ENCODE measurements at regions not wholly inside any gene's neighbourhood (a gene's known extent, or its start where the extent isn't known, plus 50 kb on each side); places are given as distances from the start of the nearest gene placed in this dataset.

GRCh38 chr3:132857317-132857716 is 135.1 kb upstream of the NPHP3 start:
- H3K27ac ChIP-seq, result no peak overlapping the region
- WGBS, 2 donors, result 60 to 75% methylated on average over 1 of the region's 1 CpG
- no peak overlapping the region for H3K4me3 ChIP-seq
- no peaks in the 10 kb centered on the region for H3K4me1 ChIP-seq
- no peak for TF ChIP-seq POLR2AphosphoS5 (IDR thresholded peaks at IDR 0.05)
- no peak for TF ChIP-seq EP300 (IDR thresholded peaks at IDR 0.05)
- TF ChIP-seq CTCF (IDR thresholded peaks at IDR 0.05), result no peak
- no peak for DNase-seq
- H3K9me3 ChIP-seq, result no peaks in the 10 kb centered on the region
- H3K36me3 ChIP-seq, result no peaks in the 10 kb centered on the region
- no peak for ATAC-seq (ENCODE audit: low FRiP score in 2 of 2)
- no peaks in the 10 kb centered on the region for H3K27me3 ChIP-seq

GRCh38 chr3:132854856-132855535 is 132.8 kb upstream of the NPHP3 start:
- H3K4me3 ChIP-seq, result no peak overlapping the region
- ATAC-seq (ENCODE audit: low FRiP score in 2 of 2) (no peak), DNase-seq (no peak)
- no peak for TF ChIP-seq EP300 (IDR thresholded peaks at IDR 0.05)
- no peak for TF ChIP-seq POLR2AphosphoS5 (IDR thresholded peaks at IDR 0.05)
- no peak for TF ChIP-seq POLR2A (IDR thresholded peaks at IDR 0.05)
- TF ChIP-seq CTCF (IDR thresholded peaks at IDR 0.05), result no peak
- WGBS, 2 donors, result 92 to 94% methylated on average over 6 of the region's 6 CpGs
- no peaks in the 10 kb centered on the region for H3K27me3 ChIP-seq
- no peaks in the 10 kb centered on the region for H3K9me3 ChIP-seq
- H3K36me3 ChIP-seq, result no peaks in the 10 kb centered on the region
- H3K27ac ChIP-seq, result no peak overlapping the region
- H3K4me1 ChIP-seq, result no peaks in the 10 kb centered on the region

GRCh38 chr3:132847849-132848625 is 125.8 kb upstream of the NPHP3 start:
- no peaks in the 10 kb centered on the region for H3K27me3 ChIP-seq
- WGBS, 2 donors, result 74 to 82% methylated on average over 7 of the region's 7 CpGs
- H3K36me3 ChIP-seq, result no peaks in the 10 kb centered on the region
- TF ChIP-seq POLR2AphosphoS5 (IDR thresholded peaks at IDR 0.05) (no peak), POLR2A (IDR thresholded peaks at IDR 0.05) (no peak), EP300 (IDR thresholded peaks at IDR 0.05) (no peak), CTCF (IDR thresholded peaks at IDR 0.05) (no peak)
- H3K9me3 ChIP-seq, result no peaks in the 10 kb centered on the region
- ATAC-seq (ENCODE audit: low FRiP score in 2 of 2) (no peak), DNase-seq (no peak)
- H3K27ac ChIP-seq, result no peak overlapping the region
- H3K4me1 ChIP-seq, result no peaks in the 10 kb centered on the region
- no peak overlapping the region for H3K4me3 ChIP-seq

- TF ChIP-seq CTCF (IDR thresholded peaks at IDR 0.05) (no peak), EP300 (IDR thresholded peaks at IDR 0.05) (no peak), POLR2AphosphoS5 (IDR thresholded peaks at IDR 0.05) (no peak), POLR2A (IDR thresholded peaks at IDR 0.05) (no peak)
- ATAC-seq (ENCODE audit: low FRiP score in 2 of 2) (no peak), DNase-seq (no peak)
- H3K27me3 ChIP-seq, result no peaks in the 10 kb centered on the region
- H3K27ac ChIP-seq, result no peak overlapping the region
- 68 to 75% methylated on average over 4 of the region's 4 CpGs for WGBS, 2 donors
- H3K9me3 ChIP-seq, result no peaks in the 10 kb centered on the region
- H3K4me1 ChIP-seq, result no peaks in the 10 kb centered on the region
- no peaks in the 10 kb centered on the region for H3K36me3 ChIP-seq
- H3K4me3 ChIP-seq, result no peak overlapping the region
Measured at GRCh38 chr3:132843851-132844553, 121.8 kb upstream of the NPHP3 start.
